ENCODE measurements at regions not wholly inside any gene's neighbourhood (a gene's known extent, or its start where the extent isn't known, plus 50 kb on each side); places are given as distances from the start of the nearest gene placed in this dataset.

GRCh38 chr22:48395201-48395600, 1432.5 kb downstream of the BRD1 start:
- TF ChIP-seq CTCF (conservative IDR thresholded peaks at IDR 0.05; ENCODE audit: low read depth, low read length) (no peak), EZH2 (IDR thresholded peaks at IDR 0.05; ENCODE audit: low read length, unreplicated experiment) (no peak), EZH2phosphoT487 (IDR thresholded peaks at IDR 0.05; ENCODE audit: borderline replicate concordance, low read length) (no peak)

All from PC-3 (cell line).